NCI-H446 treated with DMSO at 0.1 percent for 48 hours (cell line): ENCODE measurements at regions not wholly inside any gene's neighbourhood (a gene's known extent, or its start where the extent isn't known, plus 50 kb on each side); places are given as distances from the start of the nearest gene placed in this dataset.
"Not testable (repeated sequence)": the region's sequence is repeated elsewhere in the genome, so short reads cannot be mapped to it uniquely, and the experiment has no call there.

Experiments used
- DNase-seq: peaks from one replicate; lab custom pipeline; 2025; lab: John Stamatoyannopoulos, UW

GRCh38 chr6:135722190-135722589 is 129.3 kb upstream of the PDE7B start:
- DNase-seq, result no peak

- no peak for DNase-seq
Measured at GRCh38 chr6:135722679-135723078, 128.8 kb upstream of the PDE7B start.

- DNase-seq, result no peak
Measured at GRCh38 chr6:135728589-135728988, 122.9 kb upstream of the PDE7B start.

GRCh38 chr6:135731116-135731515 is 120.4 kb upstream of the PDE7B start:
- no peak for DNase-seq

GRCh38 chr6:135736351-135736750 is 115.2 kb upstream of the PDE7B start:
- not testable (repeated sequence) for DNase-seq

- no peak for DNase-seq
Measured at GRCh38 chr6:135738636-135739035, 112.9 kb upstream of the PDE7B start.

- no peak for DNase-seq
Measured at GRCh38 chr6:135739288-135739687, 112.2 kb upstream of the PDE7B start.

GRCh38 chr6:135740580-135740979 is 110.9 kb upstream of the PDE7B start:
- no peak for DNase-seq

GRCh38 chr6:135743476-135743875 is 108.0 kb upstream of the PDE7B start:
- no peak for DNase-seq

- DNase-seq, result no peak
Measured at GRCh38 chr6:135748189-135748588, 103.3 kb upstream of the PDE7B start.

GRCh38 chr6:135750081-135750480 is 101.4 kb upstream of the PDE7B start:
- no peak for DNase-seq

- DNase-seq, result no peak
Measured at GRCh38 chr6:135753196-135753595, 98.3 kb upstream of the PDE7B start.

- no peak for DNase-seq
Measured at GRCh38 chr6:135759831-135760230, 91.7 kb upstream of the PDE7B start.

GRCh38 chr6:135774006-135774405 is 77.5 kb upstream of the PDE7B start:
- no peak for DNase-seq

- no peak for DNase-seq
Measured at GRCh38 chr6:135779213-135779612, 72.3 kb upstream of the PDE7B start.

- DNase-seq, result no peak
Measured at GRCh38 chr6:135780326-135780725, 71.2 kb upstream of the PDE7B start.

- DNase-seq, result no peak
Measured at GRCh38 chr6:135782546-135782945, 69.0 kb upstream of the PDE7B start.

- no peak for DNase-seq
Measured at GRCh38 chr6:135784507-135784906, 67.0 kb upstream of the PDE7B start.

- no peak for DNase-seq
Measured at GRCh38 chr6:135789375-135790050, 62.0 kb upstream of the PDE7B start.

GRCh38 chr6:135791441-135791840 is 60.1 kb upstream of the PDE7B start:
- DNase-seq, result no peak

- peak; percentile 59 for DNase-seq
Measured at GRCh38 chr6:135796643-135797305, 54.7 kb upstream of the PDE7B start.

GRCh38 chr6:135797361-135797760 is 54.1 kb upstream of the PDE7B start:
- no peak for DNase-seq

GRCh38 chr6:135798751-135799515 is 52.6 kb upstream of the PDE7B start:
- DNase-seq, result no peak
